A673 (cell line): ENCODE measurements at regions not wholly inside any gene's neighbourhood (a gene's known extent, or its start where the extent isn't known, plus 50 kb on each side); places are given as distances from the start of the nearest gene placed in this dataset.

Experiments used
- EZH2 ChIP-seq: fragments of 200-600 bp; sonication (generic); IDR thresholded peaks from 2 replicates; pipeline ENCODE4 v1.6.1; 2017; ENCODE audit warnings: borderline replicate concordance, low read depth, mild to moderate bottlenecking, mixed read lengths, antibody characterized with exemption, low read length; ENCODE audit not compliant: poor library complexity, severe bottlenecking
- TF ChIP-seq, protein P1 (sequence below): fragments of 300-800, 200-600 bp; sonication (generic); conservative IDR thresholded peaks from 2 replicates; pipeline ENCODE4 v1.5.1; 2017; ENCODE audit warnings: low read depth, mild to moderate bottlenecking, antibody characterized with exemption, low read length, moderate library complexity, mixed read lengths

DNA sequence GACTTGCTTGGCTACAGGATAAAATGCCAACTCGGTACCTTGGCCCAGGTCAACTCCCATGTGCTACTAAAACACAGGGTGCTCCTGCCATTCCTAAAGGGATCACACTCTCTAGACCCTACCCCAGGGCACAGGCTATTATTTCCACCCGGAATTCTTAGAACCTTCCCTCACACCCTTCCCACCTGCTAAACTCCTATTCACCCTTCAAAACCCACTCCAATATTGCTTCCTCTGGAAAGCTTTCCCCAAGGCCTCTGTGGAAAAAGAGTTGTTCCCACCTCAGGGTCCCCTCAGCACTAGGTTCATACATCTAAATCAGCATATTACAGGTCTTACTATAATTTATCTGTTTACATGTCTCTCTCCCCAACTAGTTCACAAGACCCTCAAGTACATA, 75.0 kb upstream of the TANC1 start:
- TF ChIP-seq, protein P1, sequence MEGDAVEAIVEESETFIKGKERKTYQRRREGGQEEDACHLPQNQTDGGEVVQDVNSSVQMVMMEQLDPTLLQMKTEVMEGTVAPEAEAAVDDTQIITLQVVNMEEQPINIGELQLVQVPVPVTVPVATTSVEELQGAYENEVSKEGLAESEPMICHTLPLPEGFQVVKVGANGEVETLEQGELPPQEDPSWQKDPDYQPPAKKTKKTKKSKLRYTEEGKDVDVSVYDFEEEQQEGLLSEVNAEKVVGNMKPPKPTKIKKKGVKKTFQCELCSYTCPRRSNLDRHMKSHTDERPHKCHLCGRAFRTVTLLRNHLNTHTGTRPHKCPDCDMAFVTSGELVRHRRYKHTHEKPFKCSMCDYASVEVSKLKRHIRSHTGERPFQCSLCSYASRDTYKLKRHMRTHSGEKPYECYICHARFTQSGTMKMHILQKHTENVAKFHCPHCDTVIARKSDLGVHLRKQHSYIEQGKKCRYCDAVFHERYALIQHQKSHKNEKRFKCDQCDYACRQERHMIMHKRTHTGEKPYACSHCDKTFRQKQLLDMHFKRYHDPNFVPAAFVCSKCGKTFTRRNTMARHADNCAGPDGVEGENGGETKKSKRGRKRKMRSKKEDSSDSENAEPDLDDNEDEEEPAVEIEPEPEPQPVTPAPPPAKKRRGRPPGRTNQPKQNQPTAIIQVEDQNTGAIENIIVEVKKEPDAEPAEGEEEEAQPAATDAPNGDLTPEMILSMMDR = no peak
- TF ChIP-seq EZH2 = no peak
